Dermis microvascular lymphatic vessel endothelial cell (primary cell): ENCODE measurements at regions not wholly inside any gene's neighbourhood (a gene's known extent, or its start where the extent isn't known, plus 50 kb on each side); places are given as distances from the start of the nearest gene placed in this dataset.
"Not testable (repeated sequence)": the region's sequence is repeated elsewhere in the genome, so short reads cannot be mapped to it uniquely, and the experiment has no call there.

Experiments used
- DNase-seq, 2 donors: peaks; one replicate each; pipeline versions ENCODE4 v3.0.0 to v3.0.0-alpha.2; 2010; ENCODE audit warnings: low read depth in 2 of 2

- no peak for DNase-seq
These were observed 760.4 kb downstream of the SLITRK1 start for GRCh38 chr13:83121896-83122295.

GRCh38 chr13:83117046-83117445 is 765.2 kb downstream of the SLITRK1 start:
- DNase-seq = no peak

- not testable (repeated sequence) for DNase-seq
These were observed 780.6 kb downstream of the SLITRK1 start for GRCh38 chr13:83101574-83102247.

GRCh38 chr13:83100237-83100636 is 782.0 kb downstream of the SLITRK1 start:
- DNase-seq = no peak

GRCh38 chr13:83088858-83089257 is 793.4 kb downstream of the SLITRK1 start:
- DNase-seq = no peak

GRCh38 chr13:83086948-83087347 is 795.3 kb downstream of the SLITRK1 start:
- DNase-seq = no peak

GRCh38 chr13:83086088-83086487 is 796.2 kb downstream of the SLITRK1 start:
- no peak for DNase-seq

GRCh38 chr13:83085186-83085900 is 796.9 kb downstream of the SLITRK1 start:
- no peak for DNase-seq

- no peak for DNase-seq
These were observed 804.8 kb downstream of the SLITRK1 start for GRCh38 chr13:83077499-83077898.

GRCh38 chr13:83073930-83074329 is 808.3 kb downstream of the SLITRK1 start:
- DNase-seq = not testable (repeated sequence)

- DNase-seq = no peak
These were observed 817.2 kb downstream of the SLITRK1 start for GRCh38 chr13:83065108-83065507.

GRCh38 chr13:83057119-83057518 is 825.2 kb downstream of the SLITRK1 start:
- no peak for DNase-seq

- no peak for DNase-seq
These were observed 826.0 kb downstream of the SLITRK1 start for GRCh38 chr13:83056269-83056668.

GRCh38 chr13:83048419-83048818 is 833.9 kb downstream of the SLITRK1 start:
- no peak for DNase-seq

- no peak for DNase-seq
These were observed 857.2 kb downstream of the SLITRK1 start for GRCh38 chr13:83024955-83025594.

GRCh38 chr13:83024232-83024631 is 858.0 kb downstream of the SLITRK1 start:
- no peak for DNase-seq

GRCh38 chr13:83019986-83020385 is 862.3 kb downstream of the SLITRK1 start:
- DNase-seq = no peak

- DNase-seq = no peak
These were observed 872.3 kb downstream of the SLITRK1 start for GRCh38 chr13:83009987-83010386.

GRCh38 chr13:83008212-83008929 is 873.9 kb downstream of the SLITRK1 start:
- DNase-seq = no peak

- DNase-seq = no peak
These were observed 875.0 kb downstream of the SLITRK1 start for GRCh38 chr13:83007226-83007625.

- no peak for DNase-seq
These were observed 879.1 kb downstream of the SLITRK1 start for GRCh38 chr13:83003185-83003584.

- no peak for DNase-seq
These were observed 888.9 kb downstream of the SLITRK1 start for GRCh38 chr13:82993417-82993816.
